Keratinocyte (primary cell): ENCODE measurements at regions not wholly inside any gene's neighbourhood (a gene's known extent, or its start where the extent isn't known, plus 50 kb on each side); places are given as distances from the start of the nearest gene placed in this dataset.

Source experiments
- DNase-seq: peaks from one replicate; pipeline ENCODE4 v3.0.0-alpha.2; 2011; ENCODE audit warnings: low read depth, missing footprints, low spot score
- FAIRE-seq: peaks from 2 replicates; lab custom pipeline; 2011; peaks lifted over from hg19 to GRCh38; lab: Jason Lieb, UNC
- H2AFZ ChIP-seq: 2 replicates; pipeline ENCODE4 v1.6.0; 2012; ENCODE audit warnings: low read length, control low read depth, inconsistent platforms; ENCODE audit not compliant: control insufficient read depth
- H3K27ac ChIP-seq: 2 replicates; pipeline ENCODE4 v1.5.1; 2011; ENCODE audit warnings: low read length; ENCODE audit not compliant: control insufficient read depth, insufficient read depth
- H3K27me3 ChIP-seq: 3 replicates; pipeline ENCODE4 v1.6.0; 2011; ENCODE audit warnings: low read length; ENCODE audit not compliant: control insufficient read depth, insufficient read depth; ENCODE audit errors: extremely low read depth
- H3K36me3 ChIP-seq, 2 experiments: 2 replicates in 1 of 2; 3 replicates in 1 of 2; pipeline ENCODE4 v1.5.1; 2011; ENCODE audit warnings: low read length in 2 of 2, mild to moderate bottlenecking in 1 of 2; ENCODE audit not compliant: control insufficient read depth in 2 of 2, insufficient read depth in 2 of 2; ENCODE audit errors: extremely low read depth in 1 of 2
- H3K4me1 ChIP-seq: 3 replicates; pipeline ENCODE4 v1.5.1; 2011; ENCODE audit warnings: low read length; ENCODE audit not compliant: control insufficient read depth, insufficient read depth; ENCODE audit errors: extremely low read depth
- H3K4me2 ChIP-seq: 3 replicates; pipeline ENCODE4 v1.6.0; 2011; ENCODE audit warnings: low read depth, low read length; ENCODE audit not compliant: control insufficient read depth, insufficient read depth; ENCODE audit errors: extremely low read depth
- H3K4me3 ChIP-seq, 3 experiments: fragments of 200-600 bp in 1 of 3; sonication (generic) in 1 of 3; 2 replicates in 2 of 3; 3 replicates in 1 of 3; pipeline ENCODE4 v1.5.1; 2011 to 2016; ENCODE audit warnings: low read length in 3 of 3, mild to moderate bottlenecking in 3 of 3, control low read depth in 2 of 3, inconsistent platforms in 1 of 3, low read depth in 1 of 3, mixed read lengths in 1 of 3, mixed run types in 1 of 3, moderate library complexity in 1 of 3; ENCODE audit not compliant: control insufficient read depth in 2 of 3, insufficient read depth in 2 of 3; ENCODE audit errors: extremely low read depth in 1 of 3
- H3K79me2 ChIP-seq: 2 replicates; pipeline ENCODE4 v1.6.0; 2012; ENCODE audit warnings: low read length; ENCODE audit not compliant: control insufficient read depth, insufficient read depth
- H3K9ac ChIP-seq: 3 replicates; pipeline ENCODE4 v1.6.0; 2011; ENCODE audit warnings: low read length; ENCODE audit not compliant: control insufficient read depth, insufficient read depth; ENCODE audit errors: extremely low read depth
- H3K9me1 ChIP-seq: 3 replicates; pipeline ENCODE4 v1.6.0; 2011; ENCODE audit warnings: low read length; ENCODE audit not compliant: control insufficient read depth, insufficient read depth; ENCODE audit errors: extremely low read depth
- H3K9me3 ChIP-seq: 2 replicates; pipeline ENCODE4 v1.5.1; 2012; ENCODE audit warnings: low read depth, low read length; ENCODE audit not compliant: control insufficient read depth
- H4K20me1 ChIP-seq: 3 replicates; pipeline ENCODE4 v1.6.0; 2011; ENCODE audit warnings: low read length; ENCODE audit not compliant: control insufficient read depth, insufficient read depth; ENCODE audit errors: extremely low read depth
- CTCF ChIP-seq, 3 experiments: IDR thresholded peaks in 1 of 3; conservative IDR thresholded peaks in 1 of 3; optimal IDR thresholded peaks in 1 of 3; 2 replicates in 2 of 3; 3 replicates in 1 of 3; pipeline versions ENCODE3 to v1.5.1; 2011; ENCODE audit warnings: low read length in 3 of 3, mild to moderate bottlenecking in 3 of 3, moderate library complexity in 2 of 3, control low read depth in 1 of 3, inconsistent platforms in 1 of 3; ENCODE audit not compliant: insufficient read depth in 2 of 3; ENCODE audit errors: extremely low read depth in 1 of 3
- EZH2 ChIP-seq: IDR thresholded peaks from one replicate; pipeline ENCODE4 v1.6.1; 2012; ENCODE audit warnings: inconsistent platforms, mild to moderate bottlenecking, low read length, moderate library complexity
- dilution Hi-C: fragments of 300-500 bp; cut with MboI; formaldehyde crosslinking; loops from one replicate; pipeline ENCODE4 v1.7.0; 2020; ENCODE audit warnings: low sequenced_read_pairs; ENCODE audit not compliant: extremely low pct_ligation_motif_present

- dilution Hi-C loops = no loop called here
- H3K27ac ChIP-seq = no peak overlapping the region
- FAIRE-seq = no peak
Observed at GRCh38 chr4:33073811-33074210, 2353.6 kb downstream of the PCDH7 start.

GRCh38 chr4:33078145-33078544 is 2358.0 kb downstream of the PCDH7 start:
- Histone ChIP-seq H3K27ac (no peak overlapping the region), H3K27me3 (no peaks in the 10 kb centered on the region), H3K4me1 (no peaks in the 10 kb centered on the region), H3K9me1 (no peaks in the 10 kb centered on the region), H3K79me2 (no peaks in the 10 kb centered on the region), H4K20me1 (no peaks in the 10 kb centered on the region), H3K36me3 (no peaks in the 10 kb centered on the region), H3K9ac (no peak overlapping the region), H2AFZ (no peak overlapping the region), H3K4me3 (no peak overlapping the region), H3K4me2 (no peak overlapping the region), H3K9me3 (no peaks in the 10 kb centered on the region)
- TF ChIP-seq EZH2 (no peak), CTCF (optimal IDR thresholded peaks at IDR 0.05 in 1 of 3, IDR thresholded peaks at IDR 0.05 in 1 of 3, conservative IDR thresholded peaks at IDR 0.05 in 1 of 3; ENCODE audit: extremely low read depth in 1 of 3, insufficient read depth in 2 of 3, low read length in 3 of 3) (no peak)
- dilution Hi-C loops = no loop called here
- DNase-seq = no peak
- FAIRE-seq = no peak

More at GRCh38 chr4:33073811-33074210, 2353.6 kb downstream of the PCDH7 start:
- Histone ChIP-seq H3K4me3 (no peak overlapping the region), H3K79me2 (no peaks in the 10 kb centered on the region), H3K9me3 (peaks cover 2% of the 10 kb centered on the region), H2AFZ (no peak overlapping the region), H4K20me1 (no peaks in the 10 kb centered on the region), H3K4me2 (no peak overlapping the region), H3K4me1 (no peaks in the 10 kb centered on the region), H3K9ac (no peak overlapping the region), H3K9me1 (no peaks in the 10 kb centered on the region), H3K27me3 (no peaks in the 10 kb centered on the region), H3K36me3 (no peaks in the 10 kb centered on the region)
- no peak for TF ChIP-seq EZH2
- no peak for TF ChIP-seq CTCF (optimal IDR thresholded peaks at IDR 0.05 in 1 of 3, IDR thresholded peaks at IDR 0.05 in 1 of 3, conservative IDR thresholded peaks at IDR 0.05 in 1 of 3; ENCODE audit: extremely low read depth in 1 of 3, insufficient read depth in 2 of 3, low read length in 3 of 3)
- no peak for DNase-seq
